Hematopoietic multipotent progenitor cell (in vitro differentiated cells): ENCODE measurements at regions not wholly inside any gene's neighbourhood (a gene's known extent, or its start where the extent isn't known, plus 50 kb on each side); places are given as distances from the start of the nearest gene placed in this dataset.

Experiments used
- DNase-seq, 3 donors: peaks; one replicate each; pipeline ENCODE4 v3.0.0-alpha.2; 2011 to 2015; ENCODE audit warnings: low read depth in 2 of 3, low spot score in 2 of 3

GRCh38 chr4:11342401-11342800, 86.3 kb downstream of the HS3ST1 start:
- DNase-seq: no peak

- no peak for DNase-seq
These were observed 87.2 kb downstream of the HS3ST1 start for GRCh38 chr4:11341337-11342043.

DNA sequence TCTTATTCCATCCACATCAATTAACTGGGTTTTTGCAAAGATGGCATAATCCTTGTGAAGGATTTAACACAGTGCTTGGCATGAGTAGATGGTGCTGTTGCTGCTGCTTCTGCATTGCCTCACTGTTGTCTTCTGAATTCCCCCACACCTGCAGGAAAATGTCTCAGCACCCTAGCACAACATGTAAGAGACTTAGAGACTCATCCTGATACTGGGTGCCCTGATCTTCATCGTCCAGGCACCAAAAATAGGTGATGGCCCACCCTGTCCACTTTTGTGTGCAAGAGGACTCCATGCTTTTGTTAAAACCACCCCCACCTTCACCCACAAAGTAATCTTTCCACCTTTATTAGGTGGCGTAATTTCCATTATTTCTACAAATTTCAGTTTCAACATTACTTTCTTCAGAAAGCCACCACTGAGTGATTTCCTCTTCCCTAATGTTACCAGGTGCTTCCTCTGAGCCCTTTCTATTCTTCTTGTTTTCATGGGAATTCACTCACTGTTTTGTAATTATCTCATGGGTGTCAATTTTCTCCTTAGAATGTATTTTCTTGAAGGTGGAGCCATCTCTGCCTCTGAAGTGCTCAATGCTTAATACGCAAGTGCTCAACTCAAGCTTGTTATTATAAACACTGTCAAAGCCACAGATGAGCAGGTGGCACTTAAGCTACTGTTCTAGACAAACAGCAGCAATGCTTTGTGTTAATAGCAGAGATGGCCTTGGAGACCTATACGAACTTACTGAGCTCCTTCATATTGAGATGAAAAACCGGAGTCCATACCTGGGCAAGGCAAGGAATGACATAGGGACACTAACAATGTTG, 89.5 kb downstream of the HS3ST1 start:
- peak in 1 of 3 donors; percentile 6 for DNase-seq

DNA sequence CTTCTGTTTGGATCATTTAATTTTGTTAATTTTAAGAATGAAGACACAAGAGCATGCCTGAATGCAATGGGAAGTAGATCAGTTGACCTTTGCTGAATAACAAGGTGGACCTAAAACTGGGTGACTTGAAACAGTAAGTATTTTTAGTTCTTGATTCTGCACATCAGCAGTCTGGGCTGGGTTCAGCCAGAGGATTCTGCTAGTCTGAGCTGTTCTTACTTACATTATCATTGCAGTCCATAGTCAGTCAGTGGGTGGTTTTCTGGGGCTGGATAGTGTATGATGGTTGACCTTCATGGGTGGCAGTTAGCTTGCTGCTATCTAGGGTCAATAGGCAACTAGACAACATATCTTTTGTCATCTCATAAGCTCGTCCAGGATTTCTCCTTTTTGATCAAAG, 91.4 kb downstream of the HS3ST1 start:
- no peak for DNase-seq

GRCh38 chr4:11336435-11336834, 92.3 kb downstream of the HS3ST1 start:
- no peak for DNase-seq

- no peak for DNase-seq
These were observed 93.8 kb downstream of the HS3ST1 start for GRCh38 chr4:11334887-11335286.

- no peak for DNase-seq
These were observed 100.3 kb downstream of the HS3ST1 start for GRCh38 chr4:11328401-11328800.

- DNase-seq: no peak
These were observed 102.7 kb downstream of the HS3ST1 start for GRCh38 chr4:11326021-11326420.

DNA sequence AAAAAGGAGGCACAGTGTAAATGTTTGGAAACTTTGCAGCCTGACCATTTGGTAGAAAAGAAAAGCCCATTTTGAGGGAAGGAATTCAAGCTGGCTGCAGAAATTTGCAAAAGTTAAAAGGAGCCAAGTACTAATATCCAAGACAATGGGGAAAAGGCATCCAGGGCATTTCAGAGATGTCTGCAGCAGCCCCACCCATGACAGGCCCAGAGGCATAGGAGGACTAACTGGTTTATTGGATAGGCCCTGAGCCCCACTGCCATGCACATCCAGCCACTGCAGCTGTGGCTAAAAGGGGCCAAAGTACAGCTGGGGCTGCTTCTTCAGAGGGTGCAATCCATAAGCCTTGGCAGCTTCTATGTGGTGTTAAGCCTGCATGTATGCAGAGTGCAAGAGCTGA, 104.9 kb downstream of the HS3ST1 start:
- DNase-seq: no peak

DNA sequence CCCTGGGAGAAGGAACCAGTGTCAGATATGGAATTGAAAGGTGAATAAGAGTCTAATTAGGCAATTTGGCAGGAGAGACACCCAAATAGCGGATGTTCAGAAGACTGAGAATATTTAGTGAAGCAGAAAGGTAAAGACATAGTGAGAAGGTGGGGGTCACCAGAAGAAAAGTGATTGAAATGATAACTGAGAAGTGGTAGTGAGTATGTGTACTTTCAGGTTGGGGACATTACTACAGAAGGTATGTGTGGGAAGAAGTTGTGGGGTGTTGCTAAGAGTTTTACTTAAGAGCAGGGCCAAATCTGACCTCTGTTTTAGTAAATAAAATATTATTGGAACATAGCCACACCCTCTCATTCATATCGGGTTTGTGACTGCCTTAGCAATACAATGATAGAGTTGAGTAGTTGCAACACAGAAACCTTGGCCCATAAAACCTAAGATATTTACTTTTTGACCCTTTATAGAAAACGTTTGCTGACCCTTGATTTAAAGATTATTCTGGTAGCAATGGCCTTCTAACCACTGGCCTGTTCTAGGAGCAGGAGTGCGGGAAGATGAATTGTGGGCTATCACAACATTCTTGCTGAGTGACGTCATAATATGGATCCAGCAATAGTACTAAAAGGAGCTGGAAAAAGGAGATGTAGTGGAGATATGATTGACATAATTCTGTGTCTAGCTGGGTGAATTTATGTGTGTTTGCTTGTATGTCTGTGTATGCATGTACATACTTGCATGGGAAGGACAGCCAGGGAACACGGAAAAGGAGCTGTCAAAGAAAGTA, 115.3 kb downstream of the HS3ST1 start:
- no peak for DNase-seq

DNA sequence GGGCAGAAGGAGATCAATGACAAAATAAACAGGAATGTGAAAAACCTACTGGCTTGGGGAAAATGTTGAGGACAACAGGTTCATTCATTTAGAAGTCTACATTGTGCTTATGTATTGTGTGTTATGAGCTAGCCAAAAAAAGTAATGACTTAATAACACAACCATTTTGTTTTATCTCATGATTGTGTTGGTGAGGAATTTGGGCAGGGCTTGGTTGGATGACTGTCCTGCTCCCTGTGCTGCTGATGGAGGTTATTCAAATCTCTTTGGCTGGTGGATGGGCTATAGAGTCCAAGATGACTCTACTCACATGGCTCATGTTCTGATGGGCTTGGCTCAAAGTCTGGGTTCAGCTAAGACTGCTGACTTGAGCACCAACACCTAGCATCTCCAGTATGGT, 116.3 kb downstream of the HS3ST1 start:
- DNase-seq: no peak

GRCh38 chr4:11301075-11301660, 127.5 kb downstream of the HS3ST1 start:
- no peak for DNase-seq

GRCh38 chr4:11299836-11300235, 128.9 kb downstream of the HS3ST1 start:
- DNase-seq: no peak

- no peak for DNase-seq
These were observed 129.7 kb downstream of the HS3ST1 start for GRCh38 chr4:11299016-11299415.

- no peak for DNase-seq
These were observed 130.2 kb downstream of the HS3ST1 start for GRCh38 chr4:11298451-11298850.

- no peak for DNase-seq
These were observed 131.1 kb downstream of the HS3ST1 start for GRCh38 chr4:11297627-11298026.

GRCh38 chr4:11297201-11297600, 131.5 kb downstream of the HS3ST1 start:
- DNase-seq: no peak

DNA sequence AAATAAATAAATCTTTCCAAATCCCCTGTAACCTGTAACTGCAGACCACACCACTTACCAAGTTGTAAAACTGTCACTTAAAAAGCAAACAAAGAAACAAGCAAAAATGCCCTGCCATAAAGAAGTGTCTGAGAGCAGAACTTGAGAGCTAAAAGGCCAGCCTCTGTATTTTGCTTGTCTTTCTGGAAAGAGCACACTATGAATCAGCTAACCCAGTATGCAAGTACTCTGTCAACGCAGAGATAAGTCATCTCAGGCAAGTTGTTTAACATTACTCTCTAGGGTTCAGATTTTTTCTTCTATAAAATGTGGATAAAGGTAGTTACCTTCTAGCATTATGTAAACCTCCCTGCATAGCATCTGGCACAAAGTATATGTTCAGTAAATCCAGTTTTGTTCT, 134.8 kb downstream of the HS3ST1 start:
- no peak for DNase-seq

GRCh38 chr4:11287055-11287454, 141.6 kb downstream of the HS3ST1 start:
- DNase-seq: no peak

- DNase-seq: peak in 1 of 3 donors; percentile 1
These were observed 142.2 kb downstream of the HS3ST1 start for GRCh38 chr4:11286533-11286932.

DNA sequence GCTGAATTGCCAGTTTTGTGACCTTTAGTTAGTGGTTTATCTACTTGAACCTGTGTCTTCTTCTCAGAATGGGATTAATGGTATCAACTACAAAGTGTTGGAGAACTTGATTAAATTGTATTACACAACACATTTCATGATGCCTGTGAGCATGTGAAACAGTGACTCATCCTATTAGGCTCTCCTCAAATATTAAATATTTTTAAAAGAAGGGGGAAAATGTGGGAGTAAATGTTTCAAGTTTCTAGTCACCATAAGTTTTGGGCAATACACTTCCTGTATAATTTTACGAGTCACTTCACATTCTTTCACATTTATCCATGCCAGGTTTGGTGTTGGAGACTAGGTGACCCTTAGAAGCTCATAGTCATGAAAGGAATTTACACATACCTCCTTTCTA, 147.0 kb downstream of the HS3ST1 start:
- DNase-seq: no peak
